OCI-LY7 (cell line): ENCODE measurements at regions not wholly inside any gene's neighbourhood (a gene's known extent, or its start where the extent isn't known, plus 50 kb on each side); places are given as distances from the start of the nearest gene placed in this dataset.

ENCODE experiments used
- BruUV-seq: library from RNA; stranded (reverse); fragments of 400-500 nt; replicated peaks from 2 replicates; lab custom pipeline; 2021; lab: Mats Ljungman, UMichigan
- CTCF ChIA-PET: fragments of 300-600 bp; sonication (Branson Sonifier 250); formaldehyde crosslinking; loops from one replicate; lab custom pipeline; 2022; ENCODE audit warnings: antibody characterized with exemption; ENCODE audit not compliant: unreplicated experiment; lab: Charles Lee
- POLR2A ChIA-PET: fragments of 300-600 bp; sonication (Branson Sonifier 250); formaldehyde crosslinking; loops from one replicate; lab custom pipeline; 2022; ENCODE audit warnings: antibody characterized with exemption; lab: Charles Lee
- DNase-seq: peaks from one replicate; pipeline ENCODE4 v3.0.0-alpha.2; 2015; ENCODE audit warnings: low spot score
- H2AFZ ChIP-seq: fragments of 200-600 bp; sonication (generic), shearing (Covaris generic); 2 replicates; pipeline ENCODE4 v1.6.1; 2014; ENCODE audit warnings: mild to moderate bottlenecking, antibody characterized with exemption, low read length, moderate library complexity
- H3K27ac ChIP-seq: fragments of 200-600 bp; sonication (generic); 2 replicates; pipeline ENCODE4 v1.5.1; 2014; ENCODE audit warnings: mixed run types, low read depth, mild to moderate bottlenecking, moderate library complexity, low read length, inconsistent platforms; ENCODE audit not compliant: poor library complexity, severe bottlenecking
- H3K36me3 ChIP-seq: fragments of 200-600 bp; sonication (generic); 2 replicates; pipeline ENCODE4 v1.6.1; 2014; ENCODE audit warnings: mild to moderate bottlenecking, antibody characterized with exemption, low read length, moderate library complexity, mixed read lengths; ENCODE audit not compliant: insufficient read depth
- H3K4me1 ChIP-seq: fragments of 200-600 bp; sonication (generic); 2 replicates; pipeline ENCODE4 v1.5.1; 2014; ENCODE audit warnings: mild to moderate bottlenecking, low read length; ENCODE audit not compliant: insufficient read depth, poor library complexity, severe bottlenecking
- H3K4me2 ChIP-seq: fragments of 200-600 bp; sonication (generic); 2 replicates; pipeline ENCODE4 v1.6.1; 2014; ENCODE audit warnings: mild to moderate bottlenecking, low read length
- H3K4me3 ChIP-seq: fragments of 200-600 bp; sonication (generic); 2 replicates; pipeline ENCODE4 v1.5.1; 2014; ENCODE audit warnings: mild to moderate bottlenecking, low read depth, low read length; ENCODE audit not compliant: poor library complexity, severe bottlenecking
- H3K79me2 ChIP-seq: fragments of 200-600 bp; sonication (generic); 2 replicates; pipeline ENCODE4 v1.6.1; 2016; ENCODE audit warnings: low read depth, mild to moderate bottlenecking, low read length, moderate library complexity, mixed read lengths; ENCODE audit not compliant: insufficient read depth
- H3K9me2 ChIP-seq: fragments of 200-600 bp; sonication (generic); 2 replicates; pipeline ENCODE4 v1.6.1; 2016; ENCODE audit warnings: mild to moderate bottlenecking, low read length, mixed read lengths; ENCODE audit not compliant: insufficient read depth
- H3K9me3 ChIP-seq: fragments of 200-600 bp; sonication (generic); 2 replicates; pipeline ENCODE4 v1.6.1; 2014; ENCODE audit warnings: mild to moderate bottlenecking, mixed run types, low read length, mixed read lengths
- H4K20me1 ChIP-seq: fragments of 200-600 bp; sonication (generic); 2 replicates; pipeline ENCODE4 v1.6.1; 2014; ENCODE audit warnings: mild to moderate bottlenecking, antibody characterized with exemption, low read length, moderate library complexity, mixed read lengths; ENCODE audit not compliant: insufficient read depth
- EZH2phosphoT487 ChIP-seq: fragments of 200-600 bp; sonication (generic); IDR thresholded peaks from 2 replicates; pipeline ENCODE4 v1.6.1; 2018; ENCODE audit warnings: low read depth, borderline replicate concordance, mild to moderate bottlenecking, mixed run types, antibody characterized with exemption, low read length, moderate library complexity, mixed read lengths
- intact Hi-C: fragments of 100-400 bp; cut with micrococcal nuclease; formaldehyde crosslinking; loops from one replicate; pipeline ENCODE4 v1.10.0; 2022; ENCODE audit not compliant: unreplicated experiment
- TF ChIP-seq, protein P1 (sequence below): fragments of 200-600 bp; sonication (generic); conservative IDR thresholded peaks from 2 replicates; pipeline ENCODE4 v1.5.1; 2014; ENCODE audit warnings: mild to moderate bottlenecking, antibody characterized with exemption, low read length, moderate library complexity, mixed read lengths

DNA sequence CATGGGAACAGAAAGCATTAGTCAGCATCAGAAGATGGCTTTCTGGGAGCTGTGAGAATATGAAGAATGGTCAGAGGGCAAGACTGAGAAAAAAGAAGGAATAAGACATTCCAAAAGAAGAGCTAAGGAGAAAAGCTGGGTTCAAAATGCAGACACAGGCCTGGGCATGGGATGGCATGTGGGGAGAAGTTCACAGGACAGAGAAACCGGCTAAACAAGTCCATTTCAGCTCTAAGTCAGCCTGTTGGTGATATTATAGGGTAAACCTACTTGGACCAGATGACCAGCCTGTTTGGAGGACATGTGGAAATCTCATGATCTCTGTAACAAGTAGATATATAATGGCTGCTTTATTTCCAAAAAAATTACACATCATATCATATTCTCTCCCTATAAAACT, 91.7 kb upstream of the MEIS1 start:
- no peaks in the 10 kb centered on the region for H3K9me3 ChIP-seq
- ChIA-PET CTCF (no interaction called here), POLR2A (no interaction called here)
- TF ChIP-seq, protein P1, sequence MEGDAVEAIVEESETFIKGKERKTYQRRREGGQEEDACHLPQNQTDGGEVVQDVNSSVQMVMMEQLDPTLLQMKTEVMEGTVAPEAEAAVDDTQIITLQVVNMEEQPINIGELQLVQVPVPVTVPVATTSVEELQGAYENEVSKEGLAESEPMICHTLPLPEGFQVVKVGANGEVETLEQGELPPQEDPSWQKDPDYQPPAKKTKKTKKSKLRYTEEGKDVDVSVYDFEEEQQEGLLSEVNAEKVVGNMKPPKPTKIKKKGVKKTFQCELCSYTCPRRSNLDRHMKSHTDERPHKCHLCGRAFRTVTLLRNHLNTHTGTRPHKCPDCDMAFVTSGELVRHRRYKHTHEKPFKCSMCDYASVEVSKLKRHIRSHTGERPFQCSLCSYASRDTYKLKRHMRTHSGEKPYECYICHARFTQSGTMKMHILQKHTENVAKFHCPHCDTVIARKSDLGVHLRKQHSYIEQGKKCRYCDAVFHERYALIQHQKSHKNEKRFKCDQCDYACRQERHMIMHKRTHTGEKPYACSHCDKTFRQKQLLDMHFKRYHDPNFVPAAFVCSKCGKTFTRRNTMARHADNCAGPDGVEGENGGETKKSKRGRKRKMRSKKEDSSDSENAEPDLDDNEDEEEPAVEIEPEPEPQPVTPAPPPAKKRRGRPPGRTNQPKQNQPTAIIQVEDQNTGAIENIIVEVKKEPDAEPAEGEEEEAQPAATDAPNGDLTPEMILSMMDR, result no peak
- no peak for TF ChIP-seq EZH2phosphoT487
- H3K79me2 ChIP-seq, result no peaks in the 10 kb centered on the region
- no peak overlapping the region for H3K4me2 ChIP-seq
- no peak for DNase-seq
- intact Hi-C loops, result no loop called here
- H2AFZ ChIP-seq, result no peak overlapping the region
- H3K36me3 ChIP-seq, result no peaks in the 10 kb centered on the region
- no peaks in the 10 kb centered on the region for H3K9me2 ChIP-seq
- H4K20me1 ChIP-seq, result no peaks in the 10 kb centered on the region
- no peak overlapping the region for H3K27ac ChIP-seq
- BruUV-seq, result no TSS peak
- H3K4me1 ChIP-seq, result no peaks in the 10 kb centered on the region
- no peak overlapping the region for H3K4me3 ChIP-seq

DNA sequence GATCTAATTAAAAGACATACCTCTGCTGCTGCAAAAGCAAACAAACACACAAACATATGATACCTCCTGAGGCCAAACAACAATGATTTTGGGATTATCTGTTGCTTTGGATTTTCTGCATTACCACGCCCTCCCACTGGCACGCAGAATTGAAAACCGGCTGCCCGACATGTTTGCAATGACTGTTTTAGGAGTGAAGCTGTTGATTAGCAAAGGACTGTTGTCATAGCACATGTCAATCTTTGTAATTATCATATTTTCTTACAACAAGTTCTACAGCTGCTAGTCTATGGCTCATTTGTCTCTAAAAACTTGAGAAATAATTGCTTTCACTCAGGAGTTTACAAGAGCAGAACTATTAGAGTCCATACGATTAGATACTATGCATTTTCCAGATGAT, 94.4 kb upstream of the MEIS1 start:
- H4K20me1 ChIP-seq, result no peaks in the 10 kb centered on the region
- CTCF ChIA-PET, result no interaction called here
- H3K9me3 ChIP-seq, result no peaks in the 10 kb centered on the region
- no peaks in the 10 kb centered on the region for H3K36me3 ChIP-seq
- TF ChIP-seq, protein P1, result no peak
- no peak for TF ChIP-seq EZH2phosphoT487
- no peak overlapping the region for H3K4me2 ChIP-seq
- H2AFZ ChIP-seq, result no peak overlapping the region
- no peak overlapping the region for H3K4me3 ChIP-seq
- H3K4me1 ChIP-seq, result no peaks in the 10 kb centered on the region
- POLR2A ChIA-PET, result no interaction called here
- DNase-seq, result no peak
- H3K79me2 ChIP-seq, result no peaks in the 10 kb centered on the region
- no peak overlapping the region for H3K27ac ChIP-seq
- H3K9me2 ChIP-seq, result no peaks in the 10 kb centered on the region
- intact Hi-C loops, result no loop called here
- BruUV-seq, result no TSS peak

DNA sequence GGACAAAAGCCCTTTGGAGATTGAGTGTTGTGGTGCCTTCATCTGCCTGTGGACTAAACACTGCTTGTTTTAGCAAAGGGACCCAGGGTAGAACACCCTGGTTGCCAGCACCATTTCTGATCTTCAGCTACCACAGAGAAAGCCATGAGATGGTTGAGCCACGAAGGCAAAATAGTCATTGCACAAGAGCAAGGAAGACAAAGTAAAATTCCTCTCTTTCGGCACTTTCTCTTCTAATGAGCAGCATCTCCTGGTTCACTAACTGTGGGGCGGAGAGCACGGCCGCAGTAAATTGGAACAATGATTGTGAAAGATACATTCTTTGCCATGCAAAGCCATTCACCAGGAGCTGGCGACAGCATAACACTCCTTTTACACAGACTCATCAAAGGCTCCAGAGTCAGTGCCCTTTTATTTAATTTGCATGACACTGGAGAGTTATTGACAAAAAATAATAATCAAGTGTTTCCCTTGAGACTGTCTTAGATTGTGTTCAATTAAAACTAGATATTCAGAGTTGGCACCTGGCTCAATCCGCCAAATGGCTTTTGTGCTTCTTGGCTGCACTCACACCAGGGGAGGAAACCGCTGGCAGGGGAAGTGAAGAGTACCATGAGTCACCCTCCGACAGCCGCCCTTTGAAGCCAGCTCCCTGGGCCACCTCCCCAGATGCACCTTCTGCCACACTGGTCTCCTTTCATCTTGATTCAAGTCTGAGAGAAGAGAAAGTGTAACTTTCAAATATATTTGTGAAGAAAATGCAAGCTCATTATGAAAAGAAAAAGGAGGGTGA, 100.5 kb upstream of the MEIS1 start:
- Histone ChIP-seq H3K4me2 (no peak overlapping the region), H3K4me3 (no peak overlapping the region), H3K79me2 (no peaks in the 10 kb centered on the region), H3K9me3 (no peaks in the 10 kb centered on the region), H2AFZ (no peak overlapping the region), H3K9me2 (no peaks in the 10 kb centered on the region), H3K36me3 (no peaks in the 10 kb centered on the region), H3K27ac (no peak overlapping the region), H4K20me1 (no peaks in the 10 kb centered on the region), H3K4me1 (no peaks in the 10 kb centered on the region)
- CTCF ChIA-PET, result no interaction called here
- POLR2A ChIA-PET, result no interaction called here
- no TSS peak for BruUV-seq
- TF ChIP-seq, protein P1, result no peak
- TF ChIP-seq EZH2phosphoT487, result no peak
- intact Hi-C loops, result no loop called here
- no peak for DNase-seq
